NCI-H1105 (cell line): ENCODE measurements at regions not wholly inside any gene's neighbourhood (a gene's known extent, or its start where the extent isn't known, plus 50 kb on each side); places are given as distances from the start of the nearest gene placed in this dataset.
A peak's percentile ranks its signal among the peaks of the same experiment; 100 is the strongest.
"Not testable (repeated sequence)": the region's sequence is repeated elsewhere in the genome, so short reads cannot be mapped to it uniquely, and the experiment has no call there.

Source experiments
- DNase-seq: peaks from one replicate; lab custom pipeline; 2025; lab: John Stamatoyannopoulos, UW

DNA sequence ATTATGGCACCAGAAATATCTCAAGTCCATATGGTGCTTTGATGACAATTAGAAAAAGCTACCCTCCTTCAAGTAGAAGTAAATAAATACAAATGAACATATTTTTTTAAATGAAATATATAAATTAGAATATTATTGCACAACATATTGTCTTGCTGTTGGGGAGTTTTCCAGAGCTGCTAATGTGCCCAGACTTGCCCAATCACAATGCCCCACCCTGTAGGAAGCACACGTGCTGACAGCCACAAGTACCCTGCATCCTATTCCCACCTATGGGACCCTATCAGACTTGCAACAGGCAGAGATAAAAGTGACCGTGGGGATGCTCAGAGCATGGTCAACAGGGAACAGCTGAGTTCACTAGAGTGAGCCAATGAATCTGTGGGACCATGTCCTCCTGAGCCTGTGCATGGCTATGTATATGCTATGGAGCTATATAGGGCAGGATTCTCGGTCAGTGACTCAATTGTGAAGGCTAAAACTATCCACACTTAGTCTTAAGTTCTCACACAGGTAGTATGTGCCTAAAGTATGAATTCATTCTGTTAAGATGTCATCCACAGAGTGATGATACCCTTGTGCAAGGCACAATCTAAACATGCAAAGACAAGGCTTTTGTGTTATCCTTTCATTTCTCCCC is 336.0 kb downstream of the HGF start:
- no peak for DNase-seq

GRCh38 chr7:81433206-81433605 is 336.6 kb downstream of the HGF start:
- no peak for DNase-seq

DNA sequence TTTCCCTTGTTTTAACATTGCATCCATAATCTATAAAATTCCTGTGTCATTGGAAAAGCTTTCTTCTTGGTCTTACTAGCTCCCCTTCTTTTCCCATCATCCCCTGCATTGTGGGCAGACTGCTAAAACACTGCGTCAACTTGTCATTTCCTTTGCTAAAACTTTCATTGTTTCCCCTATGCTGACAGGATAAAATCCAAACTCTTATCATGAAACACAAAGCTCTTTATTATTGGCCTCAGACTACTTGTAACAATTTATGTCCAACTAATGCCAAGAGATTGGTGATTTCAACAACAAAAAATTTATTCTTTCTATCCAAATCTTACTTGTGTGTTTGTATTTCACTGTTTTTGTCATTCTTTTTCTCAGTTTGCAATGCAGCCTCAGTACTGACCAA is 339.1 kb downstream of the HGF start:
- DNase-seq = no peak

DNA sequence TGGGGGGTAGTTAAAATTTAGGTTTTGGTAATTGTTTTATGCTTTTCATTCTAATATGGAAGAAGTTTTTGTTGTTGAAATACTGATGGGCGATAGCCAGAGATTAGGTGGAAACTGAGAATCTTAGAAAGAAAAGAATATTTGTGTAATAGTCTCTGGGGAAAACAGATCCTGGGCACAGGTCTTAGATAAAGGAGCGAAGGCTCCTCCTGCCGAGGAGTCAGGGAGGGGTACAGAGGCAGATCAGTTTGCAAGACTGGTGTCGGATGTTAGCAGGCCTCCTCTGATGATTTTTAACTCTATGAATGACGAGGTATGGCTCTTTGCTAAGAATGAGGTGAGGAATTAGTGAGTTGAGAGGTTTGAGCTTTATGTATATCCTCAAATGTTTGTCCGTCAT is 339.7 kb downstream of the HGF start:
- DNase-seq = no peak

DNA sequence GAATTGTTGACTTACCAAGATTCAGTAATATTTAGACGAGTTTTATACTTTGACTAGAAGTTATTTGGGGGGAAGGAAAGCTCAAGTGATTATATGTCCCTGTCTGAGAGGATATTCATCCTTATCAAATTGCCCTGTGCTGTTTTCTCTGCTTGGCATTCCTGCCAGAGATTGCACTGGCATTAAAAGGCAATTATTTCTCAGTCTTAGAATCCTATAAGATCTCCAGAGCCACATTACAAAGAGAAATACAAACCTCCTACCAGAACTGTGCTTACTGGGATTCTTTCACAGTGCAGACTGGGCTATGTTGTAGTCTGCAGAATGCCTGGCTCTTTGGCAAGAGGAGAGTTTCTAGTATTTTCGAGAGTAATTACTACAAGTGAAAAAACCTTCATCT is 342.4 kb downstream of the HGF start:
- DNase-seq = no peak

DNA sequence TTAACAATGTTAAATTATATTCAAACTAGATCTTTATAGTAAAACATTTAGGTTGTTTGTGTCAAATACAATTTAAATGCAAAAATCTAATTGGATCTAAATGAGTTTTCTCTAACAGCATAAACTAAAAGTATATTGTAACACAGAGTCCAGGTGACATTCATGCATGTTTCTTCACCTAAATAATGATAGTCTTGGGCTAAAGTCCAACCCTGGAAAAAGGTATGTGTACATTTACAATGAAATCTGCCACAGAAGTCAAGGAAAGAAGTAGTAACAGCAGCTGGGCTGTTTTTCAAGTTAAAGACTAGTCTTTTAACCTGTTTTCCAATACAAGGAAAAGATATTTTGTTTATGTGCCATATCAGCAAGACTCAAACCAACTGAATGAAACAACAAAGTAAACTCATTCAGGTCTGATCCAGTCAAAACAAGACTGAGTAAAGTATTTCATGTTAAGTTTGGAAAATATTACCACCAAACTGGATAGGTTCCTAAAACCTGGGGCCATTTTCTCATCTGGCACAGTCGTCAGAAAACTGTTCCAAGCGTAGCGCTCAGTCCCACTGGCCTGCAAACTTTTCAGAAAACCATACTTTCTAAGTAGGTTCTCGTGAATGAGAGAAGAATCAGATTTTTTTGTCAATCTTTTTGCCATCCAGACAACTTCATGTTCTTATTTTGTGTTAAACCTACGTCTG is 349.2 kb downstream of the HGF start:
- no peak for DNase-seq

- DNase-seq = no peak
Measured at GRCh38 chr7:81419731-81420130, 350.1 kb downstream of the HGF start.

GRCh38 chr7:81416659-81417058 is 353.2 kb downstream of the HGF start:
- no peak for DNase-seq

GRCh38 chr7:81415181-81415580 is 354.7 kb downstream of the HGF start:
- DNase-seq = no peak

GRCh38 chr7:81414411-81414810 is 355.4 kb downstream of the HGF start:
- no peak for DNase-seq

GRCh38 chr7:81410471-81411117 is 359.3 kb downstream of the HGF start:
- peak; percentile 84 for DNase-seq

- DNase-seq = no peak
Measured at GRCh38 chr7:81408728-81409127, 361.1 kb downstream of the HGF start.

GRCh38 chr7:81407094-81407493 is 362.8 kb downstream of the HGF start:
- no peak for DNase-seq

GRCh38 chr7:81404669-81405068 is 365.2 kb downstream of the HGF start:
- no peak for DNase-seq

- no peak for DNase-seq
Measured at GRCh38 chr7:81402227-81402626, 367.6 kb downstream of the HGF start.

DNA sequence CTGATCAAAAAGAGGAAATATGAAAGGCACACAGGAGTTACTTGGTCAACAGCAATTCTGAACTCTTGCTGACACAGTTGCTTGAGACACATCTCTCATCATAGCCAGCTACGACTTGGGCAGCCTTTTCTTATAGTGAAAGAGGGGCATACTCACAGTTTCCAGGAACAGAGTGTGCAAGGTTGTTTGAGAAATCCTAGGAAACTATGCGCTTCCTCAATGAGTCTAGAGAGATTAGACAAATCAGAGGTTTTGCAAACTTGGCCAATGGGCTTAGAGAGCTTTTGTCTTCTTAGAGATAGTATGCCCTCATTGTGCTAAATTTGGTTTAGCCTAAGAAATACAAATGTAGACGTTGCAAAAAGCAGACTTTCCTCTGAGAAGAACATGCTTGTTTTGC is 370.4 kb downstream of the HGF start:
- no peak for DNase-seq

GRCh38 chr7:81394029-81394428 is 375.8 kb downstream of the HGF start:
- no peak for DNase-seq

DNA sequence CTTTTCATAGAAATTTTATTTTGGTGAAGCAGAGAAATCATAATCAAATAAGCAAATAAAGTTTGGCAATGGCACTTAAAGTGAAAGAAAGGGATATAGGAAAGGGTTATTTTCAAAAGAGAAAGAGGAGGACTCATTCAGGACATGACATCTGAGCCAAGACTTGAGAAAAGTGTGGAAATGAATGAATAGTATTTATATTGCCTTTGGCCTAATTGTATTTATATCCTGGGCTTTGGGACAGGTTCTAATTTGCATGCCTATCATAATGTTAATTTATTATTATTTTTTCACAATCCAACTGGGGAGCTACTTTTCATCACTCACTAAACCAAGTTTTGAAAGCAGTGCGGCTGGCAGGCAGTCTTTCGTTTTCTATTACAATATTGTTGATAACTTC is 376.8 kb downstream of the HGF start:
- DNase-seq = no peak

GRCh38 chr7:81385370-81385769 is 384.5 kb downstream of the HGF start:
- DNase-seq = no peak

- no peak for DNase-seq
Measured at GRCh38 chr7:81383846-81384245, 386.0 kb downstream of the HGF start.

- DNase-seq = not testable (repeated sequence)
Measured at GRCh38 chr7:81374641-81375040, 395.2 kb downstream of the HGF start.

GRCh38 chr7:81370822-81371221 is 399.0 kb downstream of the HGF start:
- DNase-seq = no peak

GRCh38 chr7:81367326-81367931 is 402.4 kb downstream of the HGF start:
- no peak for DNase-seq
